ENCODE measurements at regions not wholly inside any gene's neighbourhood (a gene's known extent, or its start where the extent isn't known, plus 50 kb on each side); places are given as distances from the start of the nearest gene placed in this dataset.

GRCh38 chr7:67422601-67423000, 426.0 kb downstream of the TYW1 start:
- DNase-seq (ENCODE audit: low spot score), result no peak

DNA sequence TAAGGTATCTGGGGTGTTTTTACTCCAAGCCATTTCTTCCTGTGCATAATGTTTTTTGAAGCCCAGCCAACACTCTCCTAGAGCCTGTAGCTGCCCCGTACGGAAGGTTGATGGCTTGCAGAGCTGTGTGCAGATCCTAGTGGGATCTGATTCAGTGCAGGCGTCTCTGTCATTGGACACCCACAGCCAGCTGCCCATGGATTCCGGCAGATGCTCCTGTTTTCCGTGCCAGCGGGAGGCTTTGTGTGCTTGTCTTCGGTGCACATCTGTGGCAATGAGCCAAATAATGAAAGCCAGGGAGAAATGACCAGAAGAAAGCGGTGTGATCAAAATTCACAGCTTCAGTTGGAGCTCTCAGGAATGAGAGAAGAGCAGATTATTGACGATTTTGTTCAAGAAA, 426.4 kb downstream of the TYW1 start:
- no peak for DNase-seq (ENCODE audit: low spot score)

DNA sequence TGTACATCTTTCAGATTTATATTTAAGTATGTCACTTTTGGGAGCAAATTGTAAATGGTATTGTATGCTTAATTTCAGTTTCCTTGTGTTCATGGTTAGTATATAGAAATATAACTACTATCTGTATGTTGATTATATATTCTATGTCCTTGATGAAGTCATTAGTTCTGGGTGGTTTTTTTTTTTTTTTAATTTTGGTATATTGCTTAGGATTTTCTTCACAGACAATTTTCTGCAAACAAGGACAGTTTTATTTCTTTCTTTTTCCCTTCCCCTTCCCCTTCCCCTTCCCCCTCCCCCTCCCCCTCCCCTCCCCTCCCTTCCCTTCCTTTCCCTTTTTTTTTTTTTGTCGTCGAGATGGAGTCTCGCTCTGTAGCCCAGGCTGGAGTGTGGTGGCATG, 430.0 kb downstream of the TYW1 start:
- DNase-seq (ENCODE audit: low spot score), result no peak

DNA sequence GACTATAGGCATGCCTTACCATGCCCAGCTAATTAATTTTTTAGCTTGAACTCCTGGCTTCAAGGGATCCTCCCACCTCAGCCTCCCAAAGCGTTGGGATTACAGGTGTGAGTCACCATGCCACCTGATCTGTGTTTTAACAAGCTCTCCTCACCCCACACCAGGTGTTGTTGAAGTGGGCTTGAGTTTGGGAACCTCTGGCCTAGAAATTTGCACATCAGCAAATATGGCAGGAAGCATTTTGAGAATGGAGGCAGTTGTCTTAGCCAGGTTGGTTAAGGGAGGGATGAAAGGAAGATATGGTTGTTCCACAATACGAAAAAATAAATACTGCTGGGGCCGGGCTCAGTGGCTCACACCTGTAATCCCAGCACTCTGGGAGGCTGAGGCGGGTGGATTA, 433.1 kb downstream of the TYW1 start:
- no peak for DNase-seq (ENCODE audit: low spot score)

GRCh38 chr7:67432536-67433234, 436.1 kb downstream of the TYW1 start:
- DNase-seq (ENCODE audit: low spot score), result no peak

DNA sequence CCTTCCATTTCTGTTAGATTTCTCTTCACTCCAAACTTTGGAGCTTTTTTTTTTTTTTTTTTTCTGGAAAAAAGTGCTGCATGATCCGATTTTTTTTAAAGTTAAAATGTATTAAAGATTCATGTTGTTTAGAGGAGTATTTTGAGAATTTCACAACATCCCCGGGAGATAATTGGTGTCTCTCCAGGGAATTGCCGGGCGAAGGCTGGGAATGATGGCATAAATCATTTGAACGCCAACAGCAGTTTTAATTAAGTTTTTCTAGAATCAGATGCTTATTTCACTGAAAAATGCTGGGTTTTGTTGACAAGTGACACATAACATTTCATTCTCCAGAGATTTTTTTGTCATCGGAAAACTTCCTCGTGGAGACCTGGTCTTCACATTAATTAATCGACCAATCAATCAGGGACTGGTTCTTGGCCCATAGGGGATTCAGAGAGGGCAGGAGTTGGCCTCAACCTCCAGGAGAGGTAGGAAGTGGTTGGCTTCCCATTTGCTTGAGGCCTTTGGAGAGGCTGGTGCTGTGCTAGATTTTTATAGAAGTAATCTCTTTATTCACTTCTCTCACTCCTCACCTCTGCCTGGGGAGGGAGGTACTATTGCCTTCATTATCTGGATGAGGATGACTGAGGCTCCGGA, 439.4 kb downstream of the TYW1 start:
- no peak for DNase-seq (ENCODE audit: low spot score)

DNA sequence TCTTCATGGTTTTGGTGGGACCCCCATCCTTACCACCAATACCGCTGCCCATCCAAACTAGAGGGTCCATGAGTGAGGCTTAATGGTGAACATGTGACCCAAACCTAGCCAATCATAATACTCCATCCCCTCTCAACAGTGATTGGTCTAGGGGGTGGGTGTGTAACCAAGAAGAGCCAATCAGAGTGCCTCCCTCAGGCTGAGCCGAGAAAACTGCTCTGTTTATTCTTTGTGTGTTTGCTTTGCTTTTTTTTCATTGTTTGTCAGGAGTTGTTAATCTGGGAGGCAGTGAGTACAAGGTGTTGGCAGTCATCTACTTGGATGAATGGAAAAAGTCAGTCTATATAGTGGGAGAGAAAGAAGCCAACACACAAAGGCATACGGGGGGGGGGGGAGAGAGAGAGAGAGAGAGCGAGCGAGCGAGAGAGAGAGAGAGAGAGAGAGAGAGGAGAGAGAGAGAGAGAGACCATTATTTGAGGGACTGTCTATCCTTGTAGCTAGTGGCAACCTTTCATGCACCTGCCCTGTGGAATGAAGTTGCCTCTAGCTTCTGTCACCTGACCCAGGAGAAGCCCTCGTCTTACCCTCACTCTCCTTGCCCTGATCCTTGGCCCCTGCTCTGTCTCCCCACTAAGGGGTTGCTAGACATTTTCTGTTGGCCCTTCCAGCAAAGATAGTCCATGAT, 441.7 kb downstream of the TYW1 start:
- no peak for DNase-seq (ENCODE audit: low spot score)

GRCh38 chr7:67438913-67439505, 442.4 kb downstream of the TYW1 start:
- no peak for DNase-seq (ENCODE audit: low spot score)

GRCh38 chr7:67440321-67440720, 443.7 kb downstream of the TYW1 start:
- no peak for DNase-seq (ENCODE audit: low spot score)

- no peak for DNase-seq (ENCODE audit: low spot score)
Measured at GRCh38 chr7:67445728-67446127, 449.1 kb downstream of the TYW1 start.

DNA sequence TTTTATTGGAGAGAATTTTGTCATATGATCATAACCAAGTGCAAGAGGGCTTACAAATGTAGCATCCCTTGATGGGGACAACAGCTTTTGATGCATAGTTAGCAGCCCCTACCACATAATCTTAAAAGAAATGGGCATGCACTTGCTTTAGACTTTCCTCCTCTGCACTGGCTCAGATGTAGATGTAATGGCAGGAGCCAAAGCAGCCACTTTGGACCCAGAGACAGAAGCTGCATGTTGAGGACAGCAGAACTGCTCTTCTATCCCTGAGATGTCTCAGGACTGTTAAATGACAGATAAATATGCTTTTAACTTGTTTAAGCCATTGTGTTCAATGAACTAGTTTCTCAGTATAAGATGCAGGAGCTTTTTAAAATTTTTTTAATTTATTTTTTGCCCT, 450.7 kb downstream of the TYW1 start:
- no peak for DNase-seq (ENCODE audit: low spot score)

DNA sequence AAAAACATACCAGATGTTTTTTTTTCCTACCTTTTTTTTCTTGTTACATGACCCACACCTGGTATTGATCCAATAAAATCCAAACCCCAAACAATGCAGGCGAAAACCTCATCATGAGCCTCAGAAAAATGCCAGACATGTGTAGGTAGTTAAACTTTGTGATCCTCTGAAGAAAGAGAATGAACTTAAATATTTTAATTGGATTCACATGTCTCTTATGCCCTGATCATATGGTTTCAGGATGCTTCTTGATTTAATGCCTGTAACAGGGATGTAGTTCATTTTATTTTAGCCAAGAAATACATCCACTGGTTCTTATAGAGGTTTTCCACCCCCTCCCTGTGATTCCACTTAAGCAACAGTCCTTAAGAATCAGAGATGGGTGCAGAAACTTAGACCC, 451.6 kb downstream of the TYW1 start:
- DNase-seq (ENCODE audit: low spot score), result no peak

DNA sequence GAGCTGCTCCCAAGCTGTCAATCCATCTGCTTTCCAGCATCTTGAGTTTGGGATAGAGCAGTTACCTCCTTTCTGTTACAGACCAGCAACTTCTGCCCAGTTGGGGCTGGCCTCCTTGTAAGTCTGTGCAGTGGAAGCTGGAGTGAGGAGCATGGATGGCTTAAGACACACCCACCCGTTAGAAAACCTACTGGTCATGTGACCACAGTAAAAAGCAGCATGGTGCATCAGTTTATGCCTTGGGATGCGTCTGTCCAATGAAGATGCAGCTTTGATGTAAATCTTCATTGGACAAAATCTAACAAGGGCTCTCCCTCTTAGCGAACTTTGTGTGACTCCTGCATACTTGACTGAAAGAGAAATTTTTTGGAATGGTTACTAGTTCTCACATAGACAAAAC, 453.5 kb downstream of the TYW1 start:
- DNase-seq (ENCODE audit: low spot score), result no peak

- no peak for DNase-seq (ENCODE audit: low spot score)
Measured at GRCh38 chr7:67451306-67451705, 454.7 kb downstream of the TYW1 start.

GRCh38 chr7:67452516-67453026, 455.9 kb downstream of the TYW1 start:
- no peak for DNase-seq (ENCODE audit: low spot score)

- DNase-seq (ENCODE audit: low spot score), result no peak
Measured at GRCh38 chr7:67453580-67454380, 457.1 kb downstream of the TYW1 start.

DNA sequence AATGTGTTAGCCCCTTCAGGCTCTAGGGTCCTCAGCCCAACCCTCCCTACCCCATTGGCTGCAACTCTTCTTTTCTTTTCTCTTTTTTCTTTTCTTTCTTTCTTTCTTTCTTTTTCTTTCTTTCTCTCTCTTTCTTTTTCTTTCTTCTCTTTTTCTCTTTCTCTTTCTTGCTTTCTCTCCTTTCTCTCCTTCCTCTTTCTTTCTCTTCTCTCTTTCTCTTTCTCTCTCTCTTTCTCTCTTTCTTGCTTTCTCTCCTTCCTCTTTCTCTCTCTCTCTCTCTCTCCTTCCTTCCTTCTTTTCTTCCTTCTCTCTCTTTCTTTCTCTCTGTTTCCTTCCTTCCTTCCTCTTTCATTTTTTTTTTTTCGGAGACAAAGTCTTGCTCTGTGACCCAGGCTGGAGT, 458.9 kb downstream of the TYW1 start:
- no peak for DNase-seq (ENCODE audit: low spot score)

DNA sequence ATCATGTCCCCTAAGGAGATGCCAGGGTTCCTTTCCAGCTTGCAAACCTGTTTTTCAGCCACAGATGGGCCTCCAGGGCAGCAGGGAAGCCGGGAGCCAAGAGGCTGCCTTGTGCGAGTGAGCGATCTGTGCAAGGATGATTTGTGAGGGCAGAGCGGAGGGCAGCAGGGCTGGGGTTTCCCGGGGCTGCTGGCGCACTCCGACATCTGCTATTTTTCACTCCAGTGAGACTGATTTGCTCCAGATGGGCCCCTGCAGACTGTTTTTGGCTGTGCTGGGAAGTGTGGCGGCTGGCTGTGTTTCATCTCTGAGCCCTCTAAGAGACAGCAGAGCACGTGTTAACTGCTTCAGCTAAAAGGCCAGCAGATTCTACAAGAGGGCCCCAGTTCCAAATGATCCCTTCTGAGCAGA, 466.2 kb downstream of the TYW1 start:
- no peak for DNase-seq (ENCODE audit: low spot score)

DNA sequence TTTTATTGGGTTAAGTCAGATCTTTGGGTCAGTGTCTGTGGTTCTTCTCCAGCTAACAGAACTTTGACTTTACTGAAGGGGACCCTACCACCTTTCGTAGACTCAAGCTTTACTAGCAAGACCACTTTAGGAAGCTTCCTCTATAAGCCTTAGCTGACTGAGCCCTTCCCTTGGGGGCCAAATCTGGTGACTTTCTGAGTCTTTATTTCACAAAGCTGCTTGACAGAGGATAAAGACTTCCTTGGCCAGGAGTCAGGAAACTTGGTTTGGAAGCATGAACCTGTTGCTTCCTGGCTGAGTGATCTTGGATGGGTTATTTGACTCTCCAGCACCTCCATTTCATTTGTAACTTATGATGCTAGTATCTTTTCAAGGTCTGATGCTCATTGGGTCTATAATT, 466.7 kb downstream of the TYW1 start:
- no peak for DNase-seq (ENCODE audit: low spot score)

- DNase-seq (ENCODE audit: low spot score), result no peak
Measured at GRCh38 chr7:67463983-67464382, 467.4 kb downstream of the TYW1 start.

GRCh38 chr7:67466109-67466508, 469.5 kb downstream of the TYW1 start:
- DNase-seq (ENCODE audit: low spot score), result no peak

DNA sequence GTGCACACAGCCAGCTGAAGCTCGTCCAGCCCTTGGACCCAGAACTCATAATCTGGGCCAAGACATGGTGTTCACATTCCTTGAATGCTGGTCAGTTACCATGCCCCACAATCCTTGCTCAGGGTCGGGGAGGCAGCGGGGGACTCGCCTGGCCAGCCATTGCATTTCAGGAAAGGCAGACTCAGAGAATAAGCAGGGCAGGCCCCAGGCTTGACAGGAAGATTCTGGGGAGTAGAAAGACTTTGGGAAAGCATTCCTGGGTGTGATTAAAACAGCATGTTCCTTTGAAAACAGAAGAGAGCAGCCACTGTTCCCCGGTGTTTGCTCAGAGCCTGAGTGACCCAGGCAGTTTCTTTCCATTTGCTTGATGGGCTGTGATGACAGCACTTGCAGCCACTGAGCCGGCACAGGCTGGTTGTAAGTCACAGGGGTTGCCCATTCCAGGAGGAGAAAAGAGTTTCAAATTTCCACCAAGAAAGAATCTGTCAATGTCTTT, 473.7 kb downstream of the TYW1 start:
- DNase-seq (ENCODE audit: low spot score), result no peak

Data from kidney tubule cell (primary cell).